BJ (cell line): ENCODE measurements at regions not wholly inside any gene's neighbourhood (a gene's known extent, or its start where the extent isn't known, plus 50 kb on each side); places are given as distances from the start of the nearest gene placed in this dataset.

Experiments used
- CTCF ChIA-PET: fragments of 350-600 bp; formaldehyde crosslinking; extraction: SDS; loops from one replicate; lab custom pipeline; 2021; ENCODE audit warnings: antibody characterized with exemption, inconsistent platforms; lab: Yijun Ruan, JAX
- POLR2A ChIA-PET: fragments of 300-600 bp; sonication (Branson Sonifier 250); formaldehyde crosslinking; extraction: SDS; loops from one replicate; lab custom pipeline; 2021; ENCODE audit warnings: antibody characterized with exemption; lab: Charles Lee
- DNase-seq: peaks from one replicate; pipeline ENCODE4 v3.0.0-alpha.2; 2011; ENCODE audit warnings: low read depth
- H3K27me3 ChIP-seq: 2 replicates; pipeline ENCODE4 v1.6.0; 2011; ENCODE audit warnings: low read length; ENCODE audit not compliant: control insufficient read depth, insufficient read depth
- H3K36me3 ChIP-seq: 2 replicates; pipeline ENCODE4 v1.5.1; 2011; ENCODE audit warnings: low read length; ENCODE audit not compliant: control insufficient read depth, insufficient read depth
- H3K4me3 ChIP-seq: 2 replicates; pipeline ENCODE4 v1.5.1; 2011; ENCODE audit warnings: low read depth, mild to moderate bottlenecking, control low read depth, low read length
- TF ChIP-seq, protein P1 (sequence below): IDR thresholded peaks from 2 replicates; pipeline ENCODE4 v1.5.1; 2011; ENCODE audit warnings: low read depth, mild to moderate bottlenecking, control low read depth, inconsistent platforms, low read length, moderate library complexity; ENCODE audit not compliant: insufficient read depth

DNA sequence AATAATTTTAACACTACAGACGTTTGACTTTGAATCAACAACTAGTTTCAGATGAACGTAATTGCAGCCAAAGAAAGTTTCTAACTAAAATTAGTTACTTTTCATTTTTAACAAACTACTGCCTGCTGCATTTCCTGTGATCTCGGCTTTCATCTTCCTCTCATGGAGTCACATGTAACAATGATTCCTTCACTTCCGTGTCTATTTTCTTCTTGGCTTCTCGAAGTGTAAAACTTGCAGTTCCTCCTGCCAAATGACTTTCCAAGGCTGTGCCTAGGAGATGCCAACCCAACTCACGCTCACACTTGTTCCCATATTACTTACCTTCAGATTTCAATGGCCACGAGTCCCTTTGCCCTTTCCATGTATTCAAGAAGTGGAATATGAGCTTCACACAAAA is 1406.3 kb upstream of the CELF4 start:
- no peak for DNase-seq
- Histone ChIP-seq H3K4me3 (no peak overlapping the region), H3K36me3 (no peaks in the 10 kb centered on the region), H3K27me3 (no peaks in the 10 kb centered on the region)
- ChIA-PET CTCF (no interaction called here), POLR2A (no interaction called here)
- TF ChIP-seq, protein P1, sequence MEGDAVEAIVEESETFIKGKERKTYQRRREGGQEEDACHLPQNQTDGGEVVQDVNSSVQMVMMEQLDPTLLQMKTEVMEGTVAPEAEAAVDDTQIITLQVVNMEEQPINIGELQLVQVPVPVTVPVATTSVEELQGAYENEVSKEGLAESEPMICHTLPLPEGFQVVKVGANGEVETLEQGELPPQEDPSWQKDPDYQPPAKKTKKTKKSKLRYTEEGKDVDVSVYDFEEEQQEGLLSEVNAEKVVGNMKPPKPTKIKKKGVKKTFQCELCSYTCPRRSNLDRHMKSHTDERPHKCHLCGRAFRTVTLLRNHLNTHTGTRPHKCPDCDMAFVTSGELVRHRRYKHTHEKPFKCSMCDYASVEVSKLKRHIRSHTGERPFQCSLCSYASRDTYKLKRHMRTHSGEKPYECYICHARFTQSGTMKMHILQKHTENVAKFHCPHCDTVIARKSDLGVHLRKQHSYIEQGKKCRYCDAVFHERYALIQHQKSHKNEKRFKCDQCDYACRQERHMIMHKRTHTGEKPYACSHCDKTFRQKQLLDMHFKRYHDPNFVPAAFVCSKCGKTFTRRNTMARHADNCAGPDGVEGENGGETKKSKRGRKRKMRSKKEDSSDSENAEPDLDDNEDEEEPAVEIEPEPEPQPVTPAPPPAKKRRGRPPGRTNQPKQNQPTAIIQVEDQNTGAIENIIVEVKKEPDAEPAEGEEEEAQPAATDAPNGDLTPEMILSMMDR = no peak

DNA sequence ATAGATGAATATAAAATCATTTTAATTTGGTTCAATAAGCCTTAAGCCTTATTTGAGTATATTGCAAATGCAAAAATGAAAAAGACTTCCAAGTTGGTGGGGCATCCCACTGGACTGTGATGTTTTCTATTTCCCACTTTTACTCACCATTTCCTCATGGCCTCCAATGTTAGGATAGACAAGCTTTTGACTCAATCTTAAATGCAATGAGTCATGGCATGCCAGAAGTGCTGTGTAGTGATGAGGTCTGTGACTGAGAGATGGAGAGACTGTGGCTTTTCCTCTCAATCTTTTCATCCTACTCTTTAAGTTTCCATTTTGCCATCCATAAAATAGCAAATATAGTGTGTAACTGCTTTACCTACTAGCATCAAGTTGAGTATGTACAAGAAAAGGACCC is 1401.2 kb upstream of the CELF4 start:
- Histone ChIP-seq H3K36me3 (no peaks in the 10 kb centered on the region), H3K27me3 (no peaks in the 10 kb centered on the region), H3K4me3 (no peak overlapping the region)
- POLR2A ChIA-PET = no interaction called here
- TF ChIP-seq, protein P1 = no peak
- CTCF ChIA-PET = no interaction called here
- no peak for DNase-seq

GRCh38 chr18:38963943-38964660 is 1398.5 kb upstream of the CELF4 start:
- Histone ChIP-seq H3K36me3 (no peaks in the 10 kb centered on the region), H3K4me3 (no peak overlapping the region), H3K27me3 (no peaks in the 10 kb centered on the region)
- ChIA-PET POLR2A (no interaction called here), CTCF (no interaction called here)
- DNase-seq = no peak
- TF ChIP-seq, protein P1 = no peak

DNA sequence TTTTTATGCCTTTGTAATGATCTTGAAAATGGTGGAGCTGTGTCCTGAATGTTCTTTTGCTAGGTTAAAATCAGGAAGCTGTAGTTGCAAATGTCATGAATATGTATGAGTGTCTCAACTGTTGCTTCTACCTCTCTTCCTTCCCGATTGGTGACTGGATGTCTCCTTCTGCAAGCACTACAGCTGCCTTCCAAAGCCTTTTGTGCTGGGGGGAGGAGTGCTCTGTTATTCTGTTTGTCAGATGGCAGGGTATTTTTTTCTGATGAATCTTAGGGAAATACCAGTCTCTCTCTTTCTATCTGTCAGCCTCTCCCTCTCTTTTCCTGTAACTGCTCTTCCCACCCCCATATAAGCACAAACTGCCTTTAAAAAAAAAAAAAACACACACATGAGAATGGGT is 1396.3 kb upstream of the CELF4 start:
- TF ChIP-seq, protein P1 = no peak
- CTCF ChIA-PET = no interaction called here

DNA sequence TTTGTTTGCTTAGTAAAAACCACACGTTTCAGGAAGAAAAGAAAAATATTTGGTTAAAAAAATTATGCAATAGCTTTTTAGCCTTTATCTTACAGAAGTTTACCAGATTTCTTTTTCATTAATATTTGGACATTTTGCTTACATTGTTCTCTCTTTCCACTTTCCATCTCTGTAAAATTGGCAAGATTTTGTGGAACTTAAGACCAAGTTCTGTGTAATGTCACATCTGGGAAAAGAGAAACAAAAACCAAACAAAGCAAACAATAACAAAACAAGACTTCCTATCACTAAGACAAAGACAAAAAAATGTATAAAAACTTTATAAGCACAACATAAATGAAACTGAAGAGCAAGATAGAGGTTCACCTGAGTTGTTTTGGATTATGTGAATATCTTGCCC is 1392.1 kb upstream of the CELF4 start:
- POLR2A ChIA-PET = no interaction called here
- no peak for DNase-seq
- H3K27me3 ChIP-seq = no peaks in the 10 kb centered on the region
- TF ChIP-seq, protein P1 = no peak
- CTCF ChIA-PET = interaction anchor here (1.1 kb wide), 1 partner anchor 11 kb away, joined by 3 read pairs; no protein-coding TSS in a partner anchor
- no peak overlapping the region for H3K4me3 ChIP-seq
- no peaks in the 10 kb centered on the region for H3K36me3 ChIP-seq

More for the DNA sequence above, 1396.3 kb upstream of the CELF4 start:
- no peak for DNase-seq
- Histone ChIP-seq H3K27me3 (no peaks in the 10 kb centered on the region), H3K4me3 (no peak overlapping the region), H3K36me3 (no peaks in the 10 kb centered on the region)
- POLR2A ChIA-PET = no interaction called here
